ENCODE measurements at regions not wholly inside any gene's neighbourhood (a gene's known extent, or its start where the extent isn't known, plus 50 kb on each side); places are given as distances from the start of the nearest gene placed in this dataset.

GRCh38 chr11:91922846-91923245, 301.8 kb upstream of the FAT3 start:
- DNase-seq (no peak), ATAC-seq (no peak)
- peaks cover 16 to 26% of the 10 kb centered on the region in 2 donors for H3K9me3 Mint-ChIP-seq
- intact Hi-C loops (cut with micrococcal nuclease) = no loop called here
- no peak overlapping the region for H3K27ac Mint-ChIP-seq
- no peaks in the 10 kb centered on the region for H3K4me1 Mint-ChIP-seq
- no peaks in the 10 kb centered on the region for H3K36me3 Mint-ChIP-seq
- H3K9me3 ChIP-seq (ENCODE audit: control insufficient read depth, insufficient read depth, low read length) = peaks cover 5% of the 10 kb centered on the region
- no peak overlapping the region for H3K27ac ChIP-seq (ENCODE audit: low read length)
- no peak overlapping the region for H3K4me3 Mint-ChIP-seq
- no peak overlapping the region for H3K4me3 ChIP-seq (ENCODE audit: low read length)
- H3K27me3 ChIP-seq (ENCODE audit: control insufficient read depth, insufficient read depth, low read length) = no peaks in the 10 kb centered on the region
- WGBS (ENCODE audit: insufficient coverage) = 81% methylated on average over 1 of the region's 1 CpG
- no peaks in the 10 kb centered on the region for H3K36me3 ChIP-seq (ENCODE audit: control insufficient read depth, insufficient read depth, low read length)
- TF ChIP-seq CTCF (IDR thresholded peaks at IDR 0.05) = no peak
- no peaks in the 10 kb centered on the region for H3K27me3 Mint-ChIP-seq (ENCODE audit: low read depth in 2 of 2)
- H3K4me1 ChIP-seq (ENCODE audit: control insufficient read depth, insufficient read depth, low read length) = no peaks in the 10 kb centered on the region

- H3K9me3 Mint-ChIP-seq = peaks cover 16 to 23% of the 10 kb centered on the region in 2 donors
- H3K4me1 Mint-ChIP-seq = no peaks in the 10 kb centered on the region
- Histone ChIP-seq H3K27me3 (ENCODE audit: control insufficient read depth, insufficient read depth, low read length) (no peaks in the 10 kb centered on the region), H3K4me3 (ENCODE audit: low read length) (no peak overlapping the region), H3K27ac (ENCODE audit: low read length) (no peak overlapping the region), H3K36me3 (ENCODE audit: control insufficient read depth, insufficient read depth, low read length) (no peaks in the 10 kb centered on the region), H3K9me3 (ENCODE audit: control insufficient read depth, insufficient read depth, low read length) (peaks cover 2% of the 10 kb centered on the region), H3K4me1 (ENCODE audit: control insufficient read depth, insufficient read depth, low read length) (no peaks in the 10 kb centered on the region)
- ATAC-seq (no peak), DNase-seq (no peak)
- H3K4me3 Mint-ChIP-seq = no peak overlapping the region
- WGBS (ENCODE audit: insufficient coverage) = 70% methylated on average over 1 of the region's 1 CpG
- no peak for TF ChIP-seq CTCF (IDR thresholded peaks at IDR 0.05)
- intact Hi-C loops (cut with micrococcal nuclease) = no loop called here
- no peak overlapping the region for H3K27ac Mint-ChIP-seq
- H3K27me3 Mint-ChIP-seq (ENCODE audit: low read depth in 2 of 2) = no peaks in the 10 kb centered on the region
- H3K36me3 Mint-ChIP-seq = no peaks in the 10 kb centered on the region
These were observed 302.6 kb upstream of the FAT3 start for GRCh38 chr11:91921974-91922373.

GRCh38 chr11:91913407-91913806, 311.2 kb upstream of the FAT3 start:
- H3K27ac ChIP-seq (ENCODE audit: low read length) = no peak overlapping the region
- Mint-ChIP-seq H3K27ac (no peak overlapping the region), H3K9me3 (peaks cover 15% of the 10 kb centered on the region in 2 donors), H3K36me3 (no peaks in the 10 kb centered on the region), H3K27me3 (ENCODE audit: low read depth in 2 of 2) (no peaks in the 10 kb centered on the region), H3K4me3 (no peak overlapping the region), H3K4me1 (no peaks in the 10 kb centered on the region)
- no peak for ATAC-seq
- H3K4me1 ChIP-seq (ENCODE audit: control insufficient read depth, insufficient read depth, low read length) = no peaks in the 10 kb centered on the region
- H3K27me3 ChIP-seq (ENCODE audit: control insufficient read depth, insufficient read depth, low read length) = no peaks in the 10 kb centered on the region
- intact Hi-C loops (cut with micrococcal nuclease) = no loop called here
- H3K36me3 ChIP-seq (ENCODE audit: control insufficient read depth, insufficient read depth, low read length) = no peaks in the 10 kb centered on the region
- TF ChIP-seq CTCF (IDR thresholded peaks at IDR 0.05) = no peak
- no peak for DNase-seq
- peaks cover 10% of the 10 kb centered on the region for H3K9me3 ChIP-seq (ENCODE audit: control insufficient read depth, insufficient read depth, low read length)
- H3K4me3 ChIP-seq (ENCODE audit: low read length) = no peak overlapping the region

- no peaks in the 10 kb centered on the region for H3K27me3 Mint-ChIP-seq (ENCODE audit: low read depth in 2 of 2)
- ATAC-seq = no peak
- peaks cover 15% of the 10 kb centered on the region in 2 donors for H3K9me3 Mint-ChIP-seq
- no peaks in the 10 kb centered on the region for H3K4me1 Mint-ChIP-seq
- Histone ChIP-seq H3K9me3 (ENCODE audit: control insufficient read depth, insufficient read depth, low read length) (peaks cover 10% of the 10 kb centered on the region), H3K36me3 (ENCODE audit: control insufficient read depth, insufficient read depth, low read length) (no peaks in the 10 kb centered on the region), H3K4me3 (ENCODE audit: low read length) (no peak overlapping the region), H3K4me1 (ENCODE audit: control insufficient read depth, insufficient read depth, low read length) (no peaks in the 10 kb centered on the region), H3K27ac (ENCODE audit: low read length) (no peak overlapping the region), H3K27me3 (ENCODE audit: control insufficient read depth, insufficient read depth, low read length) (no peaks in the 10 kb centered on the region)
- no peak overlapping the region for H3K27ac Mint-ChIP-seq
- intact Hi-C loops (cut with micrococcal nuclease) = no loop called here
- no peak for DNase-seq
- no peak overlapping the region for H3K4me3 Mint-ChIP-seq
- TF ChIP-seq CTCF (IDR thresholded peaks at IDR 0.05) = no peak
- 71% methylated on average over 2 of the region's 4 CpGs for WGBS (ENCODE audit: insufficient coverage)
- H3K36me3 Mint-ChIP-seq = no peaks in the 10 kb centered on the region
These were observed 312.3 kb upstream of the FAT3 start for GRCh38 chr11:91912322-91912721.

All from natural killer cell (primary cell).